H1 (cell line): ENCODE measurements at regions not wholly inside any gene's neighbourhood (a gene's known extent, or its start where the extent isn't known, plus 50 kb on each side); places are given as distances from the start of the nearest gene placed in this dataset.

Source experiments
- BRCA1 ChIP-seq: IDR thresholded peaks from 2 replicates; pipeline ENCODE4 v1.6.1; 2012; ENCODE audit warnings: low read depth, low read length, improper control_type of control experiment
- CHD1 ChIP-seq: IDR thresholded peaks from 2 replicates; pipeline ENCODE4 v1.6.1; 2012; ENCODE audit warnings: low read depth, low read length, improper control_type of control experiment
- CTCF ChIP-seq, 3 experiments: IDR thresholded peaks; 1 replicate in 2 of 3; 2 replicates in 1 of 3; pipeline versions ENCODE4 v1.5.1 to v1.6.1; 2011; ENCODE audit warnings: low read length in 3 of 3, mild to moderate bottlenecking in 3 of 3, inconsistent platforms in 2 of 3, low read depth in 1 of 3, moderate library complexity in 1 of 3; ENCODE audit not compliant: insufficient read depth in 1 of 3; ENCODE audit errors: control extremely low read depth in 1 of 3
- RFX5 ChIP-seq: IDR thresholded peaks from 2 replicates; pipeline ENCODE4 v1.6.1; 2011; ENCODE audit warnings: low read depth, low read length, improper control_type of control experiment, borderline replicate concordance
- SP2 ChIP-seq: IDR thresholded peaks from 2 replicates; pipeline ENCODE4 v1.6.1; 2012; ENCODE audit warnings: mild to moderate bottlenecking, low read length, inconsistent platforms
- SP4 ChIP-seq: IDR thresholded peaks from 2 replicates; pipeline ENCODE4 v1.6.1; 2012; ENCODE audit warnings: low read length, inconsistent platforms

GRCh38 chr11:130571519-130571918, 123.1 kb downstream of the ADAMTS15 start:
- TF ChIP-seq CHD1, result no peak
- TF ChIP-seq CTCF (IDR thresholded peaks at IDR 0.05; ENCODE audit: control extremely low read depth in 1 of 3, insufficient read depth in 1 of 3, low read depth in 1 of 3, low read length in 3 of 3), result no peak
- no peak for TF ChIP-seq RFX5
- no peak for TF ChIP-seq SP2
- no peak for TF ChIP-seq SP4
- no peak for TF ChIP-seq BRCA1
